LNCaP clone FGC (cell line): ENCODE measurements at regions not wholly inside any gene's neighbourhood (a gene's known extent, or its start where the extent isn't known, plus 50 kb on each side); places are given as distances from the start of the nearest gene placed in this dataset.

Experiments used
- DNase-seq: peaks from one replicate; pipeline ENCODE4 v3.0.0-alpha.2; 2011; ENCODE audit warnings: low read depth
- H3K4me3 ChIP-seq: 2 replicates; pipeline ENCODE4 v1.5.1; 2011; ENCODE audit warnings: mild to moderate bottlenecking, low read depth, low read length, control low read depth
- TF ChIP-seq, protein P1 (sequence below): IDR thresholded peaks from 2 replicates; pipeline ENCODE4 v1.5.1; 2012; ENCODE audit warnings: mild to moderate bottlenecking; ENCODE audit not compliant: control insufficient read depth, insufficient read depth; ENCODE audit errors: extremely low read depth

- DNase-seq = no peak
- TF ChIP-seq, protein P1, sequence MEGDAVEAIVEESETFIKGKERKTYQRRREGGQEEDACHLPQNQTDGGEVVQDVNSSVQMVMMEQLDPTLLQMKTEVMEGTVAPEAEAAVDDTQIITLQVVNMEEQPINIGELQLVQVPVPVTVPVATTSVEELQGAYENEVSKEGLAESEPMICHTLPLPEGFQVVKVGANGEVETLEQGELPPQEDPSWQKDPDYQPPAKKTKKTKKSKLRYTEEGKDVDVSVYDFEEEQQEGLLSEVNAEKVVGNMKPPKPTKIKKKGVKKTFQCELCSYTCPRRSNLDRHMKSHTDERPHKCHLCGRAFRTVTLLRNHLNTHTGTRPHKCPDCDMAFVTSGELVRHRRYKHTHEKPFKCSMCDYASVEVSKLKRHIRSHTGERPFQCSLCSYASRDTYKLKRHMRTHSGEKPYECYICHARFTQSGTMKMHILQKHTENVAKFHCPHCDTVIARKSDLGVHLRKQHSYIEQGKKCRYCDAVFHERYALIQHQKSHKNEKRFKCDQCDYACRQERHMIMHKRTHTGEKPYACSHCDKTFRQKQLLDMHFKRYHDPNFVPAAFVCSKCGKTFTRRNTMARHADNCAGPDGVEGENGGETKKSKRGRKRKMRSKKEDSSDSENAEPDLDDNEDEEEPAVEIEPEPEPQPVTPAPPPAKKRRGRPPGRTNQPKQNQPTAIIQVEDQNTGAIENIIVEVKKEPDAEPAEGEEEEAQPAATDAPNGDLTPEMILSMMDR = no peak
- no peak overlapping the region for H3K4me3 ChIP-seq
Measured at GRCh38 chr15:53462651-53463050, 296.8 kb downstream of the WDR72 start.

DNA sequence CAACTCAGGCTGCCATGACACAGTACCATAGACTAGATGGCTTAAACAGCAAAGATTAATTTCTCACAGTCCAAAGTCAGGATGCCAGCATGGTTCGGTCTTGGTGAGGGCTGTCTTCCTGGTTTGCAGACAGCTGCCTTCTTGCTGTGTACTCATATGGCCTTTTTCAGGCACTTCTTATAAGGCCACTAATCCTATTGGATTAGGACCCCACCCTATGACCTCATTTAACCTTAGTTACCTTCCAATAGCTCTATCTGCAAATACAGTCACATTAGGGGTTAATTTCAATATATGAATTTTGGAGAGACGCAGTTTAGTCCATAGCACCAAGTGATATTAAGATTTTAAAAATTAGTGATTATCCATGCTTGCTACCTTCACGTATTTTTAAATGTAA lies 297.8 kb downstream of the WDR72 start:
- H3K4me3 ChIP-seq = no peak overlapping the region
- DNase-seq = no peak
- TF ChIP-seq, protein P1 = no peak

DNA sequence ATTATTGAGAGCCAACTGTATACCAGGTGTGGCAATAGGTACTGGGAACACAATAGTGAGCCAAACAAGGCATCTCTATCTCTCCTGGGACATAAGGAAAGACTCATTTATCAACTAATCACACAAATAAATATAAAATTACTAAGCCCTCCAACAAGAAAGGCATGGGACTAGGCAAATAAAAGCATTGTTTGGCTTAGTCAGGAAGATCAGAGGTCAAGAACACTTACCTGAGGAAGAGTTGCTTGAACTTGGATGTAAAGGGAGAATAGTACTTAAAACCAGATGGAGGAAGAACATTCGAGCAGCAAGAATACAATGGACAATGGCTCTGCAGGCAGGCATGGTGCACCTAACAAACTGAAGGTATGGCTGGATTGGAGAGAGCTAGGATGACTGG lies 300.7 kb downstream of the WDR72 start:
- no peak for DNase-seq
- TF ChIP-seq, protein P1 = no peak
- no peak overlapping the region for H3K4me3 ChIP-seq

DNA sequence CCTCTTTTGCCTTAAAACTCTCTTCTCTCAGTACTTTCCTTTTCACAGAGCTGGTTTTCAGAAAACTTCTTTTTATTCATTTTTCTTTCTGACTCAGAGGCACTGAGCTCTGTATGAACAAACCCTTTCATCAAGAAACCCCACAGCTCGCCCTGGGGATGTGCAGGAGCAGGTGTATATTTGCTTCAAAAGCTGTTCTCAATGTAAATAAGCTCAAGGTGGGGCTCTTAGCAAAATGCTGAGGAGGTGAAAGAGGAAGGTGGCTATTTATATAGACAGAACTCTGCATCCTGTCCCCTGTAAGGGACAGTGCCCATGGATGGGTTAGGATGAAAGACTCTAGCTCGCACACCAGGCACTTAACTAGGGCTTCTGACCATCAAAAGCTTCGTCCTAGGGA lies 302.0 kb downstream of the WDR72 start:
- TF ChIP-seq, protein P1 = no peak

GRCh38 chr15:53454843-53455721 lies 304.4 kb downstream of the WDR72 start:
- TF ChIP-seq, protein P1 = no peak
- H3K4me3 ChIP-seq = no peak overlapping the region
- DNase-seq = no peak

More for the DNA sequence above, 302.0 kb downstream of the WDR72 start:
- H3K4me3 ChIP-seq = no peak overlapping the region
- DNase-seq = no peak

DNA sequence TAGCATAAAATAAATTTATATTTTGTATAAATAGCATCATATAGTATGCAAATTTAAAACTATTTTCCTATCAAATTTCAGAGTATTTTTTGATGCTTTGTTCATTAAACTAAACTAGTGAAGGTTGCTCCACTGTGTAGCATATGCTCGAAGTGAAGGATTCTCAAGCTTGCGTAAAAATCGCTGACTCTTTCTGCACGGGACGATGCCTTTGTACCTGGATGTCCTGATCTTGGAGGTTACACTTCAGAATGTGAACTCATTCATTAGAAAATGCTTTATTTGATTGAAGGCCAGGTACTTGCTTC lies 305.0 kb downstream of the WDR72 start:
- DNase-seq = no peak
- TF ChIP-seq, protein P1 = no peak
- no peak overlapping the region for H3K4me3 ChIP-seq
